NCI-H1930 (cell line): ENCODE measurements at regions not wholly inside any gene's neighbourhood (a gene's known extent, or its start where the extent isn't known, plus 50 kb on each side); places are given as distances from the start of the nearest gene placed in this dataset.

Source experiments
- DNase-seq, 2 experiments: peaks; one replicate each; lab custom pipeline; 2025; lab: John Stamatoyannopoulos, UW

GRCh38 chr3:153658136-153658535 is 463.1 kb upstream of the ARHGEF26 start:
- no peak for DNase-seq

- DNase-seq = no peak
Measured at GRCh38 chr3:153666991-153667740, 454.0 kb upstream of the ARHGEF26 start.

- no peak for DNase-seq
Measured at GRCh38 chr3:153669527-153669926, 451.7 kb upstream of the ARHGEF26 start.

GRCh38 chr3:153670577-153670976 is 450.6 kb upstream of the ARHGEF26 start:
- DNase-seq = no peak

GRCh38 chr3:153673853-153674252 is 447.3 kb upstream of the ARHGEF26 start:
- DNase-seq = no peak

- DNase-seq = no peak
Measured at GRCh38 chr3:153679714-153680113, 441.5 kb upstream of the ARHGEF26 start.

- no peak for DNase-seq
Measured at GRCh38 chr3:153680526-153680925, 440.7 kb upstream of the ARHGEF26 start.

- no peak for DNase-seq
Measured at GRCh38 chr3:153681057-153681456, 440.1 kb upstream of the ARHGEF26 start.

GRCh38 chr3:153688301-153689120 is 432.7 kb upstream of the ARHGEF26 start:
- no peak for DNase-seq

GRCh38 chr3:153693207-153693606 is 428.0 kb upstream of the ARHGEF26 start:
- no peak for DNase-seq

- DNase-seq = no peak
Measured at GRCh38 chr3:153702106-153702505, 419.1 kb upstream of the ARHGEF26 start.

- DNase-seq = no peak
Measured at GRCh38 chr3:153704115-153704514, 417.1 kb upstream of the ARHGEF26 start.

- DNase-seq = no peak
Measured at GRCh38 chr3:153706706-153707105, 414.5 kb upstream of the ARHGEF26 start.

- no peak for DNase-seq
Measured at GRCh38 chr3:153714016-153714415, 407.2 kb upstream of the ARHGEF26 start.

- no peak for DNase-seq
Measured at GRCh38 chr3:153714588-153715290, 406.5 kb upstream of the ARHGEF26 start.

GRCh38 chr3:153722157-153722556 is 399.0 kb upstream of the ARHGEF26 start:
- no peak for DNase-seq

- no peak for DNase-seq
Measured at GRCh38 chr3:153731071-153731470, 390.1 kb upstream of the ARHGEF26 start.

- no peak for DNase-seq
Measured at GRCh38 chr3:153734777-153735551, 386.2 kb upstream of the ARHGEF26 start.

GRCh38 chr3:153740109-153740508 is 381.1 kb upstream of the ARHGEF26 start:
- DNase-seq = no peak

GRCh38 chr3:153744889-153745288 is 376.3 kb upstream of the ARHGEF26 start:
- no peak for DNase-seq

GRCh38 chr3:153746211-153746610 is 375.0 kb upstream of the ARHGEF26 start:
- no peak for DNase-seq

- DNase-seq = no peak
Measured at GRCh38 chr3:153749070-153749610, 372.1 kb upstream of the ARHGEF26 start.
